GM18511 (cell line): ENCODE measurements at regions not wholly inside any gene's neighbourhood (a gene's known extent, or its start where the extent isn't known, plus 50 kb on each side); places are given as distances from the start of the nearest gene placed in this dataset.

Source experiments
- ATAC-seq: cut with Tn5 transposase; IDR thresholded peaks from one replicate; pipeline ENCODE4 v1.9.1; 2021; ENCODE audit warnings: mild to moderate bottlenecking, moderate library complexity; ENCODE audit not compliant: unreplicated experiment

GRCh38 chr13:73599232-73600128 lies 534.7 kb downstream of the KLF12 start:
- ATAC-seq, result no peak

- ATAC-seq, result no peak
Measured at GRCh38 chr13:73598020-73598712, 536.0 kb downstream of the KLF12 start.

GRCh38 chr13:73596382-73596781 lies 537.6 kb downstream of the KLF5 start:
- ATAC-seq, result no peak

- ATAC-seq, result no peak
Measured at GRCh38 chr13:73593199-73593765, 534.5 kb downstream of the KLF5 start.

- ATAC-seq, result no peak
Measured at GRCh38 chr13:73591861-73592260, 533.1 kb downstream of the KLF5 start.

- no peak for ATAC-seq
Measured at GRCh38 chr13:73590795-73591194, 532.0 kb downstream of the KLF5 start.

- ATAC-seq, result no peak
Measured at GRCh38 chr13:73585236-73585635, 526.4 kb downstream of the KLF5 start.

- no peak for ATAC-seq
Measured at GRCh38 chr13:73583331-73583730, 524.5 kb downstream of the KLF5 start.

- ATAC-seq, result no peak
Measured at GRCh38 chr13:73580513-73581267, 521.9 kb downstream of the KLF5 start.

- no peak for ATAC-seq
Measured at GRCh38 chr13:73579574-73580274, 520.9 kb downstream of the KLF5 start.

GRCh38 chr13:73578251-73578875 lies 519.6 kb downstream of the KLF5 start:
- no peak for ATAC-seq

- no peak for ATAC-seq
Measured at GRCh38 chr13:73576291-73576690, 517.5 kb downstream of the KLF5 start.

GRCh38 chr13:73572824-73573223 lies 514.0 kb downstream of the KLF5 start:
- ATAC-seq, result no peak

- ATAC-seq, result no peak
Measured at GRCh38 chr13:73571376-73571775, 512.6 kb downstream of the KLF5 start.

- ATAC-seq, result no peak
Measured at GRCh38 chr13:73556902-73557301, 498.1 kb downstream of the KLF5 start.

GRCh38 chr13:73556128-73556527 lies 497.3 kb downstream of the KLF5 start:
- no peak for ATAC-seq

- no peak for ATAC-seq
Measured at GRCh38 chr13:73551736-73552135, 492.9 kb downstream of the KLF5 start.

GRCh38 chr13:73549717-73550116 lies 490.9 kb downstream of the KLF5 start:
- ATAC-seq, result no peak

- ATAC-seq, result no peak
Measured at GRCh38 chr13:73548449-73548848, 489.6 kb downstream of the KLF5 start.

GRCh38 chr13:73547239-73547638 lies 488.4 kb downstream of the KLF5 start:
- no peak for ATAC-seq
